ENCODE measurements at regions not wholly inside any gene's neighbourhood (a gene's known extent, or its start where the extent isn't known, plus 50 kb on each side); places are given as distances from the start of the nearest gene placed in this dataset.

- Histone ChIP-seq H3K27me3 (ENCODE audit: control insufficient read depth in 2 of 2, insufficient read depth in 2 of 2, low read length in 2 of 2) (no peaks in the 10 kb centered on the region), H3K4me3 (ENCODE audit: low read length) (no peak overlapping the region), H3K27ac (ENCODE audit: low read depth, low read length) (no peak overlapping the region), H3K4me1 (ENCODE audit: control insufficient read depth in 2 of 2, insufficient read depth in 2 of 2, low read length in 2 of 2) (no peaks in the 10 kb centered on the region), H3K36me3 (ENCODE audit: control insufficient read depth in 2 of 3, insufficient read depth in 3 of 3, low read length in 3 of 3) (no peaks in the 10 kb centered on the region), H3K9me3 (ENCODE audit: control insufficient read depth in 2 of 3, low read length in 3 of 3) (no peaks in the 10 kb centered on the region)
- H3K4me3 Mint-ChIP-seq, result no peak overlapping the region
- POLR2A ChIA-PET, result no interaction called here
- no peaks in the 10 kb centered on the region for H3K27me3 Mint-ChIP-seq
- ATAC-seq (no peak), DNase-seq (no peak)
- H3K27ac Mint-ChIP-seq, result no peak overlapping the region
- no peaks in the 10 kb centered on the region for H3K4me1 Mint-ChIP-seq
- peaks cover 0 to 7% (median 0%) of the 10 kb centered on the region in 11 donors for H3K9me3 Mint-ChIP-seq
- intact Hi-C loops (cut with micrococcal nuclease), result no loop called here
- H3K36me3 Mint-ChIP-seq, result no peaks in the 10 kb centered on the region
- CTCF ChIA-PET, result no interaction called here
Observed at GRCh38 chr2:77995161-77995560, 473.0 kb upstream of the LRRTM4 start.

DNA sequence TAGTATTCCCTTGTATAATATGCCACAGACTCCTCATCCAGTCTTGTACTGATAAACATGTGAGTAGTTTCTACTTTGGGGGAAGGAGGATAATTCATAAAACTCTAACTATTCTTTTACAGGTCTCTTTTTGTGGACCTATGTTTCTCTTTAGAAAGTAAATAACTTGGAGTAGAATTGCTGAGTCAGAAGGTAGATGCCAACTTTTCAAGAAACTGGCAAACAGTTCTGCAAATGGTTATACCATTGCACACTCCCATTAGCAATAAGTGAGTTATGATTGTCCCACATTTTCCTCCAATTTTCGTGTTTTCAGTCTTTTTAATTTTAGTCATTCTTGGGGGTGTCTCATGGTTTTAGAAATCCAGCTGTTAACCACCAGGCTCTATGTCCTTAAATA, 477.2 kb upstream of the LRRTM4 start:
- Histone ChIP-seq H3K27ac (ENCODE audit: low read depth, low read length) (no peak overlapping the region), H3K4me3 (ENCODE audit: low read length) (no peak overlapping the region), H3K9me3 (ENCODE audit: control insufficient read depth in 2 of 3, low read length in 3 of 3) (no peaks in the 10 kb centered on the region), H3K4me1 (ENCODE audit: control insufficient read depth in 2 of 2, insufficient read depth in 2 of 2, low read length in 2 of 2) (no peaks in the 10 kb centered on the region), H3K27me3 (ENCODE audit: control insufficient read depth in 2 of 2, insufficient read depth in 2 of 2, low read length in 2 of 2) (no peaks in the 10 kb centered on the region), H3K36me3 (ENCODE audit: control insufficient read depth in 2 of 3, insufficient read depth in 3 of 3, low read length in 3 of 3) (no peaks in the 10 kb centered on the region)
- DNase-seq, result no peak
- H3K27ac Mint-ChIP-seq, result no peak overlapping the region
- CTCF ChIA-PET, result no interaction called here
- no peaks in the 10 kb centered on the region for H3K27me3 Mint-ChIP-seq
- H3K4me1 Mint-ChIP-seq, result no peaks in the 10 kb centered on the region
- POLR2A ChIA-PET, result no interaction called here
- no peak for ATAC-seq
- no peaks in the 10 kb centered on the region for H3K36me3 Mint-ChIP-seq
- intact Hi-C loops (cut with micrococcal nuclease), result no loop called here
- peaks cover 0 to 15% (median 1%) of the 10 kb centered on the region in 11 donors for H3K9me3 Mint-ChIP-seq
- no peak overlapping the region for H3K4me3 Mint-ChIP-seq

- no peaks in the 10 kb centered on the region for H3K36me3 ChIP-seq (ENCODE audit: control insufficient read depth in 2 of 3, insufficient read depth in 3 of 3, low read length in 3 of 3)
- no peak overlapping the region for H3K4me3 ChIP-seq (ENCODE audit: low read length)
- H3K27me3 ChIP-seq (ENCODE audit: control insufficient read depth in 2 of 2, insufficient read depth in 2 of 2, low read length in 2 of 2), result no peaks in the 10 kb centered on the region
- intact Hi-C loops (cut with micrococcal nuclease), result no loop called here
- Mint-ChIP-seq H3K4me1 (no peaks in the 10 kb centered on the region), H3K9me3 (peaks cover 0 to 20% (median 7%) of the 10 kb centered on the region in 11 donors), H3K27ac (no peak overlapping the region), H3K27me3 (no peaks in the 10 kb centered on the region), H3K36me3 (no peaks in the 10 kb centered on the region), H3K4me3 (no peak overlapping the region)
- no peak overlapping the region for H3K27ac ChIP-seq (ENCODE audit: low read depth, low read length)
- H3K4me1 ChIP-seq (ENCODE audit: control insufficient read depth in 2 of 2, insufficient read depth in 2 of 2, low read length in 2 of 2), result no peaks in the 10 kb centered on the region
- no peak for DNase-seq
- peaks cover 0 to 4% (median 0%) of the 10 kb centered on the region in 3 experiments for H3K9me3 ChIP-seq (ENCODE audit: control insufficient read depth in 2 of 3, low read length in 3 of 3)
- no peak for ATAC-seq
- ChIA-PET POLR2A (no interaction called here), CTCF (no interaction called here)
Observed at GRCh38 chr2:78009289-78009688, 487.1 kb upstream of the LRRTM4 start.

GRCh38 chr2:78011251-78011650, 489.1 kb upstream of the LRRTM4 start:
- Histone ChIP-seq H3K4me3 (ENCODE audit: low read length) (no peak overlapping the region), H3K36me3 (ENCODE audit: control insufficient read depth in 2 of 3, insufficient read depth in 3 of 3, low read length in 3 of 3) (no peaks in the 10 kb centered on the region), H3K27me3 (ENCODE audit: control insufficient read depth in 2 of 2, insufficient read depth in 2 of 2, low read length in 2 of 2) (no peaks in the 10 kb centered on the region), H3K27ac (ENCODE audit: low read depth, low read length) (no peak overlapping the region), H3K4me1 (ENCODE audit: control insufficient read depth in 2 of 2, insufficient read depth in 2 of 2, low read length in 2 of 2) (no peaks in the 10 kb centered on the region), H3K9me3 (ENCODE audit: control insufficient read depth in 2 of 3, low read length in 3 of 3) (peaks cover 0 to 2% (median 0%) of the 10 kb centered on the region in 3 experiments)
- no peak for DNase-seq
- Mint-ChIP-seq H3K4me1 (no peaks in the 10 kb centered on the region), H3K36me3 (no peaks in the 10 kb centered on the region), H3K27me3 (no peaks in the 10 kb centered on the region), H3K27ac (no peak overlapping the region), H3K4me3 (no peak overlapping the region), H3K9me3 (peaks cover 0 to 15% (median 9%) of the 10 kb centered on the region in 11 donors)
- ChIA-PET CTCF (no interaction called here), POLR2A (no interaction called here)
- intact Hi-C loops (cut with micrococcal nuclease), result no loop called here
- ATAC-seq, result no peak

DNA sequence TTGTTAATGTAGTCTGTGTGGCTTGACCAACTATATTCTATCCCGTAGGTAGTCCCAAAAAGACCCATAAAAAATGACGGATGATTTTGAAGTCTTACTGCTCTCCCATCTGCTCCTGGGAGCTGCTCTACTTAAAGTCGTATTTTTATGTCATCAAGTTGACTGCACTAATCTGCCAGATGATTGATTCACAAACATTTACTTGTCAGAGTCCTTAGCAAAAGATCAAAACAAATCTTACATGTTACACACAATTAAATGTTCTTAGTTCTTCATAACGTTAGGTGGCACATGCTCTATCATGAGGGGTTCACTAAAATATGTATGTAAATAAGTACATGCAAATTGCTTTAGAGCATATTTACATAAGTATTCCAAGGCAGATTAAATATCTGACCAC, 498.3 kb upstream of the LRRTM4 start:
- peaks cover 0 to 4% (median 0%) of the 10 kb centered on the region in 3 experiments for H3K9me3 ChIP-seq (ENCODE audit: control insufficient read depth in 2 of 3, low read length in 3 of 3)
- no peaks in the 10 kb centered on the region for H3K4me1 ChIP-seq (ENCODE audit: control insufficient read depth in 2 of 2, insufficient read depth in 2 of 2, low read length in 2 of 2)
- H3K36me3 Mint-ChIP-seq, result no peaks in the 10 kb centered on the region
- H3K27me3 ChIP-seq (ENCODE audit: control insufficient read depth in 2 of 2, insufficient read depth in 2 of 2, low read length in 2 of 2), result no peaks in the 10 kb centered on the region
- H3K4me3 Mint-ChIP-seq, result no peak overlapping the region
- POLR2A ChIA-PET, result no interaction called here
- H3K4me3 ChIP-seq (ENCODE audit: low read length), result no peak overlapping the region
- H3K27ac Mint-ChIP-seq, result no peak overlapping the region
- H3K4me1 Mint-ChIP-seq, result no peaks in the 10 kb centered on the region
- H3K36me3 ChIP-seq (ENCODE audit: control insufficient read depth in 2 of 3, insufficient read depth in 3 of 3, low read length in 3 of 3), result no peaks in the 10 kb centered on the region
- CTCF ChIA-PET, result no interaction called here
- DNase-seq (no peak), ATAC-seq (no peak)
- no peaks in the 10 kb centered on the region for H3K27me3 Mint-ChIP-seq
- H3K27ac ChIP-seq (ENCODE audit: low read depth, low read length), result no peak overlapping the region
- intact Hi-C loops (cut with micrococcal nuclease), result no loop called here
- H3K9me3 Mint-ChIP-seq, result peaks cover 0 to 24% (median 7%) of the 10 kb centered on the region in 11 donors

- H3K27me3 ChIP-seq (ENCODE audit: control insufficient read depth in 2 of 2, insufficient read depth in 2 of 2, low read length in 2 of 2), result no peaks in the 10 kb centered on the region
- H3K36me3 Mint-ChIP-seq, result no peaks in the 10 kb centered on the region
- no peak overlapping the region for H3K27ac ChIP-seq (ENCODE audit: low read depth, low read length)
- DNase-seq, result no peak
- no peaks in the 10 kb centered on the region for H3K4me1 Mint-ChIP-seq
- H3K4me3 Mint-ChIP-seq, result no peak overlapping the region
- H3K9me3 Mint-ChIP-seq, result peaks cover 0 to 25% (median 8%) of the 10 kb centered on the region in 11 donors
- ChIA-PET POLR2A (interaction anchor here (0.6 kb wide), 1 partner anchor 10 kb away, joined by 3 read pairs; no protein-coding TSS in a partner anchor), CTCF (no interaction called here)
- H3K27me3 Mint-ChIP-seq, result no peaks in the 10 kb centered on the region
- peaks cover 0 to under 1% (median 0%) of the 10 kb centered on the region in 3 experiments for H3K9me3 ChIP-seq (ENCODE audit: control insufficient read depth in 2 of 3, low read length in 3 of 3)
- H3K36me3 ChIP-seq (ENCODE audit: control insufficient read depth in 2 of 3, insufficient read depth in 3 of 3, low read length in 3 of 3), result no peaks in the 10 kb centered on the region
- intact Hi-C loops (cut with micrococcal nuclease), result loop anchor here in 1 of 2 donors (2.0 kb wide), 1 partner anchor 19 kb away; no protein-coding TSS in a partner anchor
- ATAC-seq, result no peak
- no peaks in the 10 kb centered on the region for H3K4me1 ChIP-seq (ENCODE audit: control insufficient read depth in 2 of 2, insufficient read depth in 2 of 2, low read length in 2 of 2)
- H3K4me3 ChIP-seq (ENCODE audit: low read length), result no peak overlapping the region
- no peak overlapping the region for H3K27ac Mint-ChIP-seq
Observed at GRCh38 chr2:78023356-78023755, 501.2 kb upstream of the LRRTM4 start.

- CTCF ChIA-PET, result no interaction called here
- POLR2A ChIA-PET, result no interaction called here
- no peaks in the 10 kb centered on the region for H3K4me1 Mint-ChIP-seq
- H3K9me3 ChIP-seq (ENCODE audit: control insufficient read depth in 2 of 3, low read length in 3 of 3), result peaks cover 0 to 9% (median 0%) of the 10 kb centered on the region in 3 experiments
- intact Hi-C loops (cut with micrococcal nuclease), result no loop called here
- H3K9me3 Mint-ChIP-seq, result peaks cover 0 to 39% (median 14%) of the 10 kb centered on the region in 11 donors
- H3K36me3 ChIP-seq (ENCODE audit: control insufficient read depth in 2 of 3, insufficient read depth in 3 of 3, low read length in 3 of 3), result no peaks in the 10 kb centered on the region
- H3K4me1 ChIP-seq (ENCODE audit: control insufficient read depth in 2 of 2, insufficient read depth in 2 of 2, low read length in 2 of 2), result no peaks in the 10 kb centered on the region
- peaks cover 0 to 7% (median 0%) of the 10 kb centered on the region in 5 donors for H3K36me3 Mint-ChIP-seq
- no peaks in the 10 kb centered on the region for H3K27me3 Mint-ChIP-seq
- DNase-seq (no peak), ATAC-seq (no peak)
- H3K27me3 ChIP-seq (ENCODE audit: control insufficient read depth in 2 of 2, insufficient read depth in 2 of 2, low read length in 2 of 2), result no peaks in the 10 kb centered on the region
- H3K27ac ChIP-seq (ENCODE audit: low read depth, low read length), result no peak overlapping the region
- no peak overlapping the region for H3K4me3 Mint-ChIP-seq
- no peak overlapping the region for H3K4me3 ChIP-seq (ENCODE audit: low read length)
- H3K27ac Mint-ChIP-seq, result no peak overlapping the region
Observed at GRCh38 chr2:78024996-78025395, 502.8 kb upstream of the LRRTM4 start.
